Choroid plexus epithelial cell (primary cell): ENCODE measurements at regions not wholly inside any gene's neighbourhood (a gene's known extent, or its start where the extent isn't known, plus 50 kb on each side); places are given as distances from the start of the nearest gene placed in this dataset.

ENCODE experiments used
- DNase-seq: peaks from one replicate; pipeline ENCODE4 v3.0.0-alpha.2; 2010; ENCODE audit warnings: low read depth
- H3K4me3 ChIP-seq: 2 replicates; pipeline ENCODE4 v1.5.1; 2011; ENCODE audit warnings: low read depth, mild to moderate bottlenecking, control low read depth, low read length, moderate library complexity
- CTCF ChIP-seq: conservative IDR thresholded peaks from 2 replicates; pipeline ENCODE4 v1.5.1; 2011; ENCODE audit warnings: low read depth, mild to moderate bottlenecking, control low read depth, inconsistent platforms, low read length, moderate library complexity

- no peak overlapping the region for H3K4me3 ChIP-seq
- DNase-seq, result no peak
- TF ChIP-seq CTCF, result no peak
Measured at GRCh38 chr1:221139991-221140390, 260.7 kb downstream of the HLX start.

DNA sequence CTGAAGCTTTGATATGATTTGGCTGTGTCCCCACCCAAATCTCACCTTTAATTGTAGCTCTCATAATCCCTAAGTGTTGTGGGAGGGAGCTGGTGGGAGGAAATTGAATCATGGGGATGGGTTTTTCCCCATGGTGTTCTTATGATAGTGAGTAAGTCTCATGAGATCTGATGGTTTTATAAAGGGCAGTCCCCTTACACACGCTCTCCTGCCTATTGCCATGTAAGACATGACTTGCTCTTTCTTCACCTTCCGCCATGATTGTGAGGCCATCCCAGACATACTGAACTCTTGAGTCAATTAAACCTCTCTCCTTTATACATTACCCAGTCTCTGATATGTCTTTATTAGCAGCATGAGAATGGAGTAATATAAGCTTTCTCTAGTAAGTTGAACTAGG is 261.9 kb downstream of the HLX start:
- DNase-seq, result no peak
- H3K4me3 ChIP-seq, result no peak overlapping the region
- TF ChIP-seq CTCF, result no peak

DNA sequence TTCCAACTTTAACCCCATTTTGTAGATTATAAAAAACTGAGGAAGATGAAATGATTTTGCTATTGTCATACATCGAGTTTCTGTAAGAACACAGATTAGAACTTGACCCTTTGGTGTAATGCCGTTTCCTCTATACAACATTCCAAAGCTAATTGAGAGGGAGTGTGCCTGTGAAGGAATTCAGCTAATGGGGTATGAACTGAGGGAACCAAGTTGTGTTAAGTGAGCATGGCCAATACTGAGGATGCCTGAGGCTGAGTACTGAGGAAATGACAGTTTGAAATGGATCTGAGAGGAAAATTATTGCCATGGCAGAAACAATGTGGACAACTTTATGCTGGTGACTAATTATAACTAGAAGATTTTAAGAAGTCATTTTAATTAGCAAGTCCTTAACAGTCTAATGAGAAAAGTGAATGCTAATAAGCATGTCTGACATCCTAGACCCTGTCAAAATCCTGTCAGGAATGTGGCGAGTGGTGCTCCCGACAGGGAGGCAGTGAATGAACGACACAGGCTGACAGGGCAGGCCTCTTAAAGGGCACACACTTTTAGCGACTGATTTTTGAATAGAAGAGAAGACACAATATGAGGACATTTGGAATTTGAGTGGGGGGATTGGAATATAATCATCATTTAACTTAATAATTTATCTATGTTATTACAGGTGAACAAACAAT is 262.5 kb downstream of the HLX start:
- TF ChIP-seq CTCF, result no peak
- no peak for DNase-seq
- no peak overlapping the region for H3K4me3 ChIP-seq

- TF ChIP-seq CTCF, result no peak
- no peak overlapping the region for H3K4me3 ChIP-seq
- no peak for DNase-seq
Measured at GRCh38 chr1:221148660-221149059, 269.4 kb downstream of the HLX start.

- no peak for TF ChIP-seq CTCF
- DNase-seq, result peak; percentile 5
- no peak overlapping the region for H3K4me3 ChIP-seq
Measured at GRCh38 chr1:221149111-221149510, 269.9 kb downstream of the HLX start.

DNA sequence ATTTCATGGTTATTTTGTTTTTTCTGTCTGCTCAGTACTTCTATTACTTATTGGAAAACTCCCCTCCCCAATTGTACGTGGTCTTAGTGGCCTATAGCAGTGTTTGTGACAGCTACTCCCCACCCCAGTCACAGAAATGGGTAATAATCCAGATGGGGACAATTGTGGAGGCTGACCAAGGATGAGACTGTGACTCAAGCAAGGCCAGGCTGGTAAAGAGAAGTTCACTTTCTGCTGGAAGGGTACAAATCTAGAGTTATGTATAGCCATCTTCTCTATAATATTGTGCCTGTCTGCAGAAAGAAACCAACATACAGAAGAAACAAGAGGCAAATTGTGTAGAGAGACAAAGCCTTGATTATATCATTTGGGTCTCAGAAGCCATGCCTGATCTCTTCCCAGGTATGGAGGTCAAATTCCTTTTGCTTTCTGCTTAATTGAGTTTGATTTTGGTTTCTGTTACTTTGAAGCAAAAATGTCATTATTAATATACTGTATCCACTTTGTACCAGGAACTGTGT is 270.4 kb downstream of the HLX start:
- no peak for DNase-seq
- H3K4me3 ChIP-seq, result no peak overlapping the region
- no peak for TF ChIP-seq CTCF

- TF ChIP-seq CTCF, result no peak
- no peak for DNase-seq
- no peak overlapping the region for H3K4me3 ChIP-seq
Measured at GRCh38 chr1:221150996-221151395, 271.8 kb downstream of the HLX start.
